ENCODE measurements at regions not wholly inside any gene's neighbourhood (a gene's known extent, or its start where the extent isn't known, plus 50 kb on each side); places are given as distances from the start of the nearest gene placed in this dataset.

DNA sequence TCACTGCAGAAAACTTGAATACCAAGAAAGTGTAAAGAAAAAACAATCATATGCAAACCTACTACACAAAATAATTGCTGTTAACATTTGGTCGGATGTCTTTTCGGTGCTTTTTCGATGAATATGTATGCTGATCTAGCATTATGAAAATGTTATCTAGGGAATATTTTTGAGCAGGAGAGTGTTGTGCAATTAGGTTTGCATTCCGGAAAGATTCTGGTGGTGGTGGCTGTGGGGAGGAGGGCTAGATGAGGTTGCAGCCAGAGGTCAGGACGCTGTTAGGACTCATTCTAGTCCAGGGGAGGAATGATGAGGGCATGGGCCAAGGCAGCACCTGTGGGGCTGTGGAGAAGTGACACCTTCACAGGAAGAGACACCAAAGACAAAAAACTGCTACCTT lies 258.0 kb upstream of the ASIC2 start:
- no peak for TF ChIP-seq POLR2A (IDR thresholded peaks at IDR 0.05)
- TF ChIP-seq, protein P1, sequence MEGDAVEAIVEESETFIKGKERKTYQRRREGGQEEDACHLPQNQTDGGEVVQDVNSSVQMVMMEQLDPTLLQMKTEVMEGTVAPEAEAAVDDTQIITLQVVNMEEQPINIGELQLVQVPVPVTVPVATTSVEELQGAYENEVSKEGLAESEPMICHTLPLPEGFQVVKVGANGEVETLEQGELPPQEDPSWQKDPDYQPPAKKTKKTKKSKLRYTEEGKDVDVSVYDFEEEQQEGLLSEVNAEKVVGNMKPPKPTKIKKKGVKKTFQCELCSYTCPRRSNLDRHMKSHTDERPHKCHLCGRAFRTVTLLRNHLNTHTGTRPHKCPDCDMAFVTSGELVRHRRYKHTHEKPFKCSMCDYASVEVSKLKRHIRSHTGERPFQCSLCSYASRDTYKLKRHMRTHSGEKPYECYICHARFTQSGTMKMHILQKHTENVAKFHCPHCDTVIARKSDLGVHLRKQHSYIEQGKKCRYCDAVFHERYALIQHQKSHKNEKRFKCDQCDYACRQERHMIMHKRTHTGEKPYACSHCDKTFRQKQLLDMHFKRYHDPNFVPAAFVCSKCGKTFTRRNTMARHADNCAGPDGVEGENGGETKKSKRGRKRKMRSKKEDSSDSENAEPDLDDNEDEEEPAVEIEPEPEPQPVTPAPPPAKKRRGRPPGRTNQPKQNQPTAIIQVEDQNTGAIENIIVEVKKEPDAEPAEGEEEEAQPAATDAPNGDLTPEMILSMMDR (IDR thresholded peaks at IDR 0.05), result no peak
